Liver (tissue), 3 donors: ENCODE measurements at regions not wholly inside any gene's neighbourhood (a gene's known extent, or its start where the extent isn't known, plus 50 kb on each side); places are given as distances from the start of the nearest gene placed in this dataset.

Source experiments
- GABPA ChIP-seq, 2 donors: IDR thresholded peaks in 1 of 2; conservative IDR thresholded peaks in 1 of 2; 2 replicates each; pipeline ENCODE4 v1.6.1; 2016; ENCODE audit warnings: antibody characterized with exemption in 2 of 2, mild to moderate bottlenecking in 1 of 2, moderate library complexity in 1 of 2
- TF ChIP-seq, protein P1 (sequence below): fragments of 150-350 bp; IDR thresholded peaks from 2 replicates; pipeline ENCODE4 v1.5.1; 2017; ENCODE audit warnings: improper control_type of control experiment, low read depth, low read length; ENCODE audit not compliant: missing input control
- donor health status: healthy.
- donor health status: healthy.

DNA sequence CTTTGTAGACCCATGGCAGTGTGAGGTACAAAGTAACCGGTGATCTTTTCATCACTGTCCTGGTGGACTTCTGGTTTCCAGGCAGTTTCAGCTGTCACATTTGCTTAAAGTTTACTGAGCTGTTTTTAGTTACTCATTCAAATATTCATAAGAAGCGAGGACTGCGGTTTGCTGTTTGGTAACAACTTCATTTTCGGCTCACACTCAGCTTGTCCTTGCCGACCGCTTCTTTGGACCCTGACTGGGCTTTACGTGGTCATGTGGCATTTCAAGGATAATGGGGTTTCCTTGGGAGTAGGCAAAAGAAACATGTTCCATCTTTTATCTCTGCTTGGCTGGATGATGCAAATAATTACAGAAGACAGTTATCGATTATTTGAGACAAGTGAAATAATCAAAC is 350.7 kb downstream of the PAX3 start:
- TF ChIP-seq, protein P1, sequence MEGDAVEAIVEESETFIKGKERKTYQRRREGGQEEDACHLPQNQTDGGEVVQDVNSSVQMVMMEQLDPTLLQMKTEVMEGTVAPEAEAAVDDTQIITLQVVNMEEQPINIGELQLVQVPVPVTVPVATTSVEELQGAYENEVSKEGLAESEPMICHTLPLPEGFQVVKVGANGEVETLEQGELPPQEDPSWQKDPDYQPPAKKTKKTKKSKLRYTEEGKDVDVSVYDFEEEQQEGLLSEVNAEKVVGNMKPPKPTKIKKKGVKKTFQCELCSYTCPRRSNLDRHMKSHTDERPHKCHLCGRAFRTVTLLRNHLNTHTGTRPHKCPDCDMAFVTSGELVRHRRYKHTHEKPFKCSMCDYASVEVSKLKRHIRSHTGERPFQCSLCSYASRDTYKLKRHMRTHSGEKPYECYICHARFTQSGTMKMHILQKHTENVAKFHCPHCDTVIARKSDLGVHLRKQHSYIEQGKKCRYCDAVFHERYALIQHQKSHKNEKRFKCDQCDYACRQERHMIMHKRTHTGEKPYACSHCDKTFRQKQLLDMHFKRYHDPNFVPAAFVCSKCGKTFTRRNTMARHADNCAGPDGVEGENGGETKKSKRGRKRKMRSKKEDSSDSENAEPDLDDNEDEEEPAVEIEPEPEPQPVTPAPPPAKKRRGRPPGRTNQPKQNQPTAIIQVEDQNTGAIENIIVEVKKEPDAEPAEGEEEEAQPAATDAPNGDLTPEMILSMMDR = no peak
- no peak for TF ChIP-seq GABPA (IDR thresholded peaks at IDR 0.05 in 1 of 2, conservative IDR thresholded peaks at IDR 0.05 in 1 of 2)
